ENCODE measurements at regions not wholly inside any gene's neighbourhood (a gene's known extent, or its start where the extent isn't known, plus 50 kb on each side); places are given as distances from the start of the nearest gene placed in this dataset.

GRCh38 chr1:57791497-57791896, 367.6 kb upstream of the DAB1 start:
- TF ChIP-seq, protein P1, sequence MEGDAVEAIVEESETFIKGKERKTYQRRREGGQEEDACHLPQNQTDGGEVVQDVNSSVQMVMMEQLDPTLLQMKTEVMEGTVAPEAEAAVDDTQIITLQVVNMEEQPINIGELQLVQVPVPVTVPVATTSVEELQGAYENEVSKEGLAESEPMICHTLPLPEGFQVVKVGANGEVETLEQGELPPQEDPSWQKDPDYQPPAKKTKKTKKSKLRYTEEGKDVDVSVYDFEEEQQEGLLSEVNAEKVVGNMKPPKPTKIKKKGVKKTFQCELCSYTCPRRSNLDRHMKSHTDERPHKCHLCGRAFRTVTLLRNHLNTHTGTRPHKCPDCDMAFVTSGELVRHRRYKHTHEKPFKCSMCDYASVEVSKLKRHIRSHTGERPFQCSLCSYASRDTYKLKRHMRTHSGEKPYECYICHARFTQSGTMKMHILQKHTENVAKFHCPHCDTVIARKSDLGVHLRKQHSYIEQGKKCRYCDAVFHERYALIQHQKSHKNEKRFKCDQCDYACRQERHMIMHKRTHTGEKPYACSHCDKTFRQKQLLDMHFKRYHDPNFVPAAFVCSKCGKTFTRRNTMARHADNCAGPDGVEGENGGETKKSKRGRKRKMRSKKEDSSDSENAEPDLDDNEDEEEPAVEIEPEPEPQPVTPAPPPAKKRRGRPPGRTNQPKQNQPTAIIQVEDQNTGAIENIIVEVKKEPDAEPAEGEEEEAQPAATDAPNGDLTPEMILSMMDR (IDR thresholded peaks at IDR 0.05), result no peak
- no peak for TF ChIP-seq POLR2A (IDR thresholded peaks at IDR 0.05)
